ENCODE measurements at regions not wholly inside any gene's neighbourhood (a gene's known extent, or its start where the extent isn't known, plus 50 kb on each side); places are given as distances from the start of the nearest gene placed in this dataset.

DNA sequence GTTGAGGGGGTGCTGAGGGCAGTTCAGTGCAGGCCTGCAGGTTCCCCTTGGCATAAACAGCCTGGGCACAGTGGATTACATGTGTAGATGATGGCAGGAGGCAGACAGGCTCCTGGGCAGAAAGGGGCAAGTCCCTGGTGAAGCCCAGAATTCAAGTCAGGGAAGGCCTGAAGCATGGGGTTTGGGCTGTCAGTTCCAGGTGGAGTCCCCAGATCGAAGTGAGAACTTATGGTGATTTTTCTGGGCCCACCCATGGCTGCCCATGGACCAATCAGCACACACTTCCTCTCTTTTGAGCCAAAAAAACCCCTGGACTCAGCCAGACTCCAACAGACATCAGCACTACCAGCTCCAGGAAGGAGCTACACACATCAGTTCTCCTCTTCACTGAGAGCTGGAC lies 529.1 kb downstream of the PPARGC1A start:
- no peak for DNase-seq (ENCODE audit: low read depth in 4 of 4, low spot score in 3 of 4)

DNA sequence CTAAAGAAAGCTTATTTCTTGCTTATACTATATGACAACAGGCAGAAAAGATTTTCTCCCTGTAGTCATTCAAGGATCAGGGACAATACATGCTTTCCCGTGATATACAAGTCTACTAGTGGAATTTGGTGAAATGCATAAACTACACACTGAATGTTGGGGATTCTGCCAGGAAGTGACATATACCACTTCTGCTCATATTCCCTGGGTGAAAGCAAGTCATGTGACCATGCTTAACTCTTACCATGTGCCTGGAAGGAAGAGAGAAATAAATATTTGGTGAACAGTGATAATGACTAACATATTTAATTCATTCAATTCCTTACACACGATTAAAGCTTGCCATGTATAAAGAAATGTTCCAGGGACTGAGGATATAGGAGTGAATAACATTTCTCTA lies 534.6 kb downstream of the PPARGC1A start:
- no peak for DNase-seq (ENCODE audit: low read depth in 4 of 4, low spot score in 3 of 4)

DNA sequence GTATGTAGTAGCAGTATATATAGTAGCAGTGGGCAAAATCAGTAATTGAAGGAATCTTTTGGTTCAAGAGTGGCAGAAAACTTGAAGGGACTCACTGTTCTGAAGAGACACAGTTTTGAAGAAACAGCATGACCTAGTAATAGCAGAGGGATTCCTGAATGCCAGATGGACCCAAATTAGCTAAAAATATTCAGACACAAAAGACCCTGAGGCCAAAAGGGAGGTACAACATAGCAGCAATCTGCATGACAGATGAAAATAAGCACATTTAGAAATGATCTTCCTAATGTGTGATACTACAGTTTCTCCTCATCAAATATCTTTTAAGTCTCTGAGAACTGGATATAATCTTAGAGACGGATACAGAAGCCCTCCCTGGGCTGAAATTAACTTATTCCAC lies 536.6 kb downstream of the PPARGC1A start:
- DNase-seq (ENCODE audit: low read depth in 4 of 4, low spot score in 3 of 4): no peak

DNA sequence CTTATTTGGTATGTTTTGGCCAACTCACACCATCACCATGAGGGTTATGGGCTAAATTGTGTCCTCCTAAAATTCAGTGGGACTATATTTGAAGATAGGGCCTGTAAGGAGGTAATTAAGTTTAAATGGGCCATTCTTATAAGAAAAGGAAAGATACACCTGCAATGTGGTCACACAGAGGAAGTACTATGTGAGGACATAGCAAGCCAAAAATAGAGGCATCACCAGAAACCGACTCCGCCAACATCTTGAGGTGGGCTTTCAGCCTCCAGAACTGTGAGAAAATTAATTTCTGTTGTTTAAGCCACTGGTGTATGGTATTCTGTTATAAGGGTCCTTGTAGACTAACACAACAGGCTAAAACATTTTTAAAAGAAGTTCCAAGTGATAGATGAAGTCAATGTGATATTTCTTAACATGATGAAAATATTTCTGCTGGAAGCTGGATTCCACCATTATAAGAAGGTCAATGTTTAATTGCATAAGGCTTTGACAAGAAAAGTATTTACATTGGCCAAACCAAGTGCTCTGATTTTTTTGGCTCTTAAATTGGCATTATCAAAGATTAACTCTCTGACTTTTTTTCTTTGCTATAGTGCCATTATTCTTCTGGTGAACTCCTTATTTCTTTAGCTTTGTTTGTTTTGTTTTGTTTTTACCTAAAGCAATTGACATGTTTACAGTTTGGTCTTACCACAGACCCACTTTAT lies 540.9 kb downstream of the PPARGC1A start:
- no peak for DNase-seq (ENCODE audit: low read depth in 4 of 4, low spot score in 3 of 4)

DNA sequence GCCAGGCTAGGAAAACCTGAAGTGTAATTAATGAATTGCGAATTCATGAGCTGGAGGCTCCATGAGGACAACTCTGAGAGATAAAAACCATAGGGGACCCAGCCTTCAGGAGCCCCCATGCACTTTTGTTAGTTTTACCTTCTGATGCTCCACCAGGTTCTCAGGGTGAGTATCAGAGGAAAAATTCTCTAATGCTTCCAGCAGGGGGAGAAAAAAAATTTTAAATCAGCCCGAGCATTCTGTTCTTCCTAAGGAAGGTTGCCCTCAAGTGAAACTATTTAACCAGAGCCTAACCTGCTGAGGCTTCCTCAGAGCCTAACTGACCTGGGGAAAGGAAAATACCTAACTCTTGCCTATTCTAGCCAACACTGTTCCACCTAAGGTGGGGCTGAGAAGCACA lies 552.6 kb downstream of the PPARGC1A start:
- no peak for DNase-seq (ENCODE audit: low read depth in 4 of 4, low spot score in 3 of 4)

DNA sequence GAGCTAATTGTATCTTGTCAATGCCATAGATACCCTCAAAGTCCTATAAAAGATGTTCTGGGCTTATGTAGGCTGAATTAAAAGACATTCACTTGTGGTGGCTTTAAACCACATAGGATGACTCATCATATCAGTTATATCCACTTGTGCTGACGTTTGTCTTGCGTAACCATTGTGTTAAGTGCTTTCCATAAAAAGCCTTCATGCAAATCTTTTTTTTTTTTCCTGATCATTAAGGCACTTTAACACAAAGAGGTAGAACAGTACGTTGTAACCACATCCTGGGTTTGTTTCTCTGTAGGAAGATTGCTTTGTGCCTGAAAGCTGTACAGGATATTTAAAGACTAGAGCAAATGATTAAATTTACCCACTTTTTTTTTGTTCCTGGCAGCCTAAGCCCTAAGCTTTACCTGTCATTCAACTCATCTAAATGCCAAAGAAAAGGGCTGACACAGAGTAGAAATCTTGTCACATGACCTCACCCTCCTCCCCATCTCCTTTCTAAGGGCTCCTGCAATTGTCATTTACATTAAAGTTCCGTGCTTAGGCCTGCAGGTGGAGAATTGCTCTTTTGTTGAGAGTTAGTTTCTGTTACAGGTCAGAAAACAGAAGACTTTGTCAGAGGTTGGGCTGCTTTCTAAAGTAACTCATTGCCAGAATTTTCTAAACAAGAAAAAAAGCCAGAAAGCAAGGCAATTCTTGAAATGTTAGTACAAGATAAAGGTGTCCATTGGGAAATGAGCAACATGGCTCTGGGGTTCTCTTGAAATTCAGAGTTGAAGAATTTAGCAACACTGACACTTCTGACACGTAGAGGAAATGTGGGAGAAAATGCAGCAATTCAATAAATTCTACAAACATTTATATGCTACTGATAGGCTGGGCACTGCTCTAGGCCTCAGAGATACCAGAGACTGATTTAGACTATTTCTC lies 555.6 kb downstream of the PPARGC1A start:
- DNase-seq (ENCODE audit: low read depth in 4 of 4, low spot score in 3 of 4): peak in 1 of 4 donors; percentile 18

DNA sequence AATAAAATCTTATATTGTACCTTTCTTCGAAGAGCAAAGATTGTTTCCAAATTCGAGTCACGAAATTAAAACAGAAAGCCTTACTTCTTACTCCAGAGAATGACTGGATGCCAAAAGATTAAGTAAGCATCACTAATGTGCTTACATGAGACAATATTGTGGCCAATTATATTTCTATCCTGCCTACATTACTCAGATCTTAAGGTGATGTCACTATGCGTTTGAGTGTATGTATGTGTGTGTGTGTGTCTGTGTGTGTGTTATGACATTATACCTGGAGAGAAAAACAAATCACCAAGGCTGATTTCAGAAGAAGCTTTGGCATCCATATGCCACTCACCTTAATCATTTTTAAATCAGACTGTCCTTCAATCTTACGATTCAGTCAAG lies 556.3 kb downstream of the PPARGC1A start:
- no peak for DNase-seq (ENCODE audit: low read depth in 4 of 4, low spot score in 3 of 4)

DNA sequence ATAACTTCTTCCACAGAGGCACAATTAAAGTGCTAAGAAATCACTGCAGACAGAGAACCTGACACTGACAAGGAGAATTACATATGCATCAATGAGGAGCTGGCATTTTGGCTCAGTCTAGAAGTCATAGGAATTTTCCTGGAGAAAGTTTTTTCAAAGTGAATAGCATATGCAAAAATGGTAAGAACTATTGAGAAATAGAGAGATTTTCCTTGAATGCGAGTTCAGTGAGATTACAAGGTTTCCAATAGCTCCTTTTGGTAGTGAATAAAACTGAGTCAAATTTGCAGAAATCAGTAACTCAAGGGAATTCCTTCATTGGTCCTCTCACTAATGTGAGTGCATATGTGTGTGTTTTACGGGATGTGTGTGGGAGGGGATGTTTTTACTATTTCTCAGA lies 557.5 kb downstream of the PPARGC1A start:
- DNase-seq (ENCODE audit: low read depth in 4 of 4, low spot score in 3 of 4): no peak

DNA sequence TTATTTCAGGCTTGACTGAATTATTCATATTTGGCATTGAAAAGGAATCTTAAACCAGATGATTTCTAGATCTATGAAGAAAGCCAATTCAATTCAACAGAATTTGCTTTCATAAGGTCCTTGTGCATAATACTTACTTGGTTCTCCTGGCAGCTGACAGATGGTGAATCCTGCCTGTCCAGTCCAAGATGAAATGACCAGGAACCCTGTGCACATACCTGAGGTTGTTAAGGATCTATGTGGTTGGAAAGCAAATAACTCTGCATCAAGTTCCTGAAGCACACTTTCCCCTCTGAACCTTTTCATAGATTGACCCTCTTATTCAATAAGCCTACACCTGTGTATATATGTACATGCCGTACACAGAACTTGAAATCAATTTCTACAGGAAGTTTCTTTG lies 562.7 kb downstream of the PPARGC1A start:
- no peak for DNase-seq (ENCODE audit: low read depth in 4 of 4, low spot score in 3 of 4)

DNA sequence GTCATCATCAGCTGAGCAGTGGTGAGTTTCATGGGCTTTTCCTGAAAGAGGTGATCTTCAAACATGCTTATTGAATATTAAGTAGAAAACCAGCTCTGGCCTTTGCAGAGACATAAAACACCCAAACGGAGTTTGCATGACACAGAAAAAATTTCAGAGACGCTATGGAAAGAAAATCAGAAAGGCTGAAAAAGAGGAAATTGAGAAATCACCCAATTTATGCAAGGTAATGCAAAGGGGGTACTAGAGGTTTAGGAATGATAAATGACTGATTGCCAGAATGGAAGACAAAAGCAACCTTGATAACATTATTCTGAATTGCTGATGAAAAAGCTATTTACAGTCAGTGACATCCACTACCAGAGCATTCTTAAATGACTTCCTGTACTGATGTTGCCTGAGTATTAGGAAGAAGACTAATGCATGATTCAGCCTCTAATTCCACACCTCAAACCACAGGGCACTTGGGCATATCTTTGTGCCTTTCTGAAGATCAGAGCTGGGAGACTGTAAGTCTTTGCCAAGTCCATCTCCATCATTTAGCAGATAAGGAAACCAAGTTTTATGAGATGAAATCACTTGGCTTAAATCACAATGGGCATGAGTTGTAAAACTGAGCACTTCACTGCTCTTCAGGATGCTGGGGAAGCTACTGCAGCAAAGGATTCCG lies 565.7 kb downstream of the PPARGC1A start:
- DNase-seq (ENCODE audit: low read depth in 4 of 4, low spot score in 3 of 4): no peak

DNA sequence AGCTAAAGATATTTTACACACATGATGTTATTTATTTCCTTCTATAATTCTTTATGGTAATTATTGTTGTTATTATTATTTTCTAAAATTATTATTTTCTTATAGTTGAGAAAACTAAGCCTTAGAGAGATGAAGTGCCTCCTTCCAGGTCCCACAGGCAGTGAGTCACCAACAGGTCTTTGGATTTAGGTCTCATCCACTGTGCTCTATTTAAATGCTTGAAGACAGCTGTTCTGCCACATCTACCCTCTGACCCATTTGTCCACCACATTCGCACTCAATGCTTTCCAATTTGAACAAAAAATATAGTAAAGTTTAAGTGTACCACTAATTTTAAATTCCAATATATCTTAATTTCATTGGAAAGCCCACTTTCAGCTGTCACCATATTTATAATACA lies 566.4 kb downstream of the PPARGC1A start:
- no peak for DNase-seq (ENCODE audit: low read depth in 4 of 4, low spot score in 3 of 4)

DNA sequence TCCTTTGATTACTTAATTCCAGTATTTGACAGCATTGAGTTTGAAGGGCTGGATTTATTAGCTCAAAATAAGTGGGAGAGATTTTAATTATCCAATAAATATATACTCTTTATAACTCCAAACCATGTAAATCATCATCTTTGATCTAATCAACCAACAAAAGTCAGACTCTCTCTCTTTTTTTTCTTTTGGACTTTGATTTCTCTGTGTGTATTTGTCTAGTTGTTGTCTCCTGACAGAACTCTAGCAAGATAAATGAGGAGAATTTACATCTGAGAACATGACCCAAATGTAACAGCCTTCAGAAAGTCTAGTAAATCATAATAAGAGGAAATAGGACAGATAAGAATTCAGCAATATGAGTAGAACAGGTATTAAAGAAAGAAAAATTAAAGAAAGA lies 567.1 kb downstream of the PPARGC1A start:
- no peak for DNase-seq (ENCODE audit: low read depth in 4 of 4, low spot score in 3 of 4)

DNA sequence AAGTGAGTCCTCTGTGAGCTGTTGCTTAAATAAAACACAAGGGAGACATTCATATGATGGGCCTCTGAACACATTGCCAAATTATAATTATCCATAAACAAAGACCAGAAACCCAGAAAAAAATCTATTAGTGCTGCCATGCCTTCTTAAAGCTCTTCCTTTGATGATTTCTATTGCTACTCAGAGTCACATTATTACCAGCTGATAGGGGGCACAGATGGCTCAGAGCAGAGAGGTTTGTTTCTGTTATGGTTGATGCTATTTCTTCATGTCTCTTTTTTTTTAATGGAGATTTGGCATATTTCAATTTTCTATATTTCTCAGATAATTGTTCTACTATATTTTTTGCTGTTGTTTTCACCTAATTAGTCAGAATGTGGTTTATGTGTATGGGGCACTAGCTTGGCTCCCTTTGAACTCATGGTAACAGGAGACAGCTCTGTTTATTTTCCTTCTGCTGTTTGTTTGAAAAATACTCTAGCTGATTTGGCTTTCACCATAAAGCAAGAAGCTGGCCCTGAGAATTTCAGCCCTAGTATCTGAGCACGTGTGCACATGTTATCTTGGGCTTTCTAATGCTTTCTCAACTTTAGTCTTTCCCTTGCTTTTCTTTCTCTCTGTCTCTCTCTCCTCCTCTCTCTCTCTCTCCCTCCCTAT lies 568.8 kb downstream of the PPARGC1A start:
- no peak for DNase-seq (ENCODE audit: low read depth in 4 of 4, low spot score in 3 of 4)

DNA sequence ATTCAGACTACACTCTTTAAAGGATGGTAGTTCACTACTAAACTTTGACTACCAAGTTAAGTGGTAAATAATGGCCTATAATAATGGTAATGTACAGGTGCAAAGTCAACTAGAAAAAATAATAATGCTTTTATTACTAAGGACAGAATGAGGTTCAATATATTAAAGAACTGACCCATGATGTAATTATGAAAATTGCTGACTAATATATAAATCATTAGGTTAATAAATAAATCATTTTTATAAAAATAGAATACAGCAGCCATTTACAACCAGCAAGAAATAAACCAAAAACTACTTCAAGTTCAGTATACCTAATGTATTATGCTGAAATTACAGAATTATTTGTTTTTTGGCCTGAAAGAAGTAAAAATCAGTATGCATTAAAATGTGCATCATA lies 577.2 kb downstream of the PPARGC1A start:
- DNase-seq (ENCODE audit: low read depth in 4 of 4, low spot score in 3 of 4): no peak

DNA sequence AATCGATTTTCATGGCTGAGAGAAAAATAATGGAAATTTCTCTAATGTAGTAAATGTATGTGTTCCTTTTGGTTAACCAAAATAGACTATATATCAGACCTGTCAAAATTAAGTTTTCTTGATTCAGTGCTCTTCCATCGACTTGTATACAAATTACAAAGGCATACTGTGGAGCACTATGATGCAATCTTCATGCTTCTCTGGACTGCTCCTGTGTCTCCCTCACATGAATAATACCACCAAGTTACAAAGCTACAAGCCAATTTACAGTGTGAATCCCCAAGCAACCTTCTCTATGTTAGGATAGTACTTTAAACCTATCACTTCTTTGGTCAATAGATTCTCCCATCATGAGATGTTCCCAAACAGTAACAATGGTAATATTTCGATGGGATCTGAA lies 577.9 kb downstream of the PPARGC1A start:
- no peak for DNase-seq (ENCODE audit: low read depth in 4 of 4, low spot score in 3 of 4)

DNA sequence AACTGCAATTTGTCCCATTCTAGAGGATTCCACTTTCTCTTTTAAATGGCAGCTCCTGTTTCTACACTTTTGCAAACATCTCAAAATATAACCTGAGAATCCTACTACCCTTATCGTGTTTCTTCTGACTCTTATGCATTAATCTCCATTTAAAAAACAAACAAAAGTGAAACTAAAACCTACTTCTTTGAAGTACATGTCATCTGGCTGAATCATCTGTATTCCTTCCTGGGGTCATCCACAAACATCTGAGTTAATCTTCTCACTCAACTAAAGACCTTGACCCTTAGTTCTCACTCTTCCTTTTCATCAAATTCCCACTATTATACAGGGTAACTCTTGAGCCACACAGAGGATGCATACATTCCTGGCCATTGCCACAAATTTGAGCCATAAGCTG lies 584.8 kb downstream of the PPARGC1A start:
- DNase-seq (ENCODE audit: low read depth in 4 of 4, low spot score in 3 of 4): no peak

DNA sequence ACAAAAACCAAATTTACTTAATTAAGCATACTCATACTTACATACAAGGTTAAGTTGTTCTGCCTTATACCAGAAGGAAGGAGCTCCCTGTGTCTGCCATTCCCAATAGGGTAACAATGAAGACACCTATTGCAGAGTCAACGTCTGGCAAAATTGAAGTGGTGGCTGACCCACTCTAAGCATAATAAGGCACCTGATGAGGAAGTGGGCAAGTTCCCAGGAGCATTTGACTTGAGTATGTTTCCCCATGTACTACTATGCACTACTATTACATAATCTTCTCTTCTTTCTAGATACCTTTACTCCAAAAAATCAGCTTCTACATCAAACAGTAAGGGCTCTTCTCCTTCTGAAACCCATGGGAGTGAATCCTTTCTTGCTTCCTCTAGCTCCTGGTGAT lies 591.5 kb downstream of the PPARGC1A start:
- no peak for DNase-seq (ENCODE audit: low read depth in 4 of 4, low spot score in 3 of 4)

DNA sequence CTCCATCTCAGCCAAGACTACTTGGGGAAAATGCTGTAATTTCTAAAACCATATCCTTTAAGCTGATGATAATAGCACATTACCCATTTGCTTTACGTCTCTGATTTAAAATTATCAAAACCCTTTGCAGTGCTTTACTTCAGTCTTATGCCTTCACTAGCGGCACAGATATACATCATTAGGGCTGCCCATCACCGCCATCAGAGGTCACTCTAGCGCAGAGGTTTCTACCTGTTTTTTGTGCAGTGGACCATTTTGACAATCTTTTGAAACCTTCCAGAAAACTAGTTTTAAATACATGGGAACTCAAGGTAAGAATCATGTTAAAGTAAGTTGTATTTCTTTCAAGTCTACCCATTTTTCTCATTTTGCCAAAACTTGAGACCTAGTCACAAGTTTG lies 592.5 kb downstream of the PPARGC1A start:
- DNase-seq (ENCODE audit: low read depth in 4 of 4, low spot score in 3 of 4): no peak

DNA sequence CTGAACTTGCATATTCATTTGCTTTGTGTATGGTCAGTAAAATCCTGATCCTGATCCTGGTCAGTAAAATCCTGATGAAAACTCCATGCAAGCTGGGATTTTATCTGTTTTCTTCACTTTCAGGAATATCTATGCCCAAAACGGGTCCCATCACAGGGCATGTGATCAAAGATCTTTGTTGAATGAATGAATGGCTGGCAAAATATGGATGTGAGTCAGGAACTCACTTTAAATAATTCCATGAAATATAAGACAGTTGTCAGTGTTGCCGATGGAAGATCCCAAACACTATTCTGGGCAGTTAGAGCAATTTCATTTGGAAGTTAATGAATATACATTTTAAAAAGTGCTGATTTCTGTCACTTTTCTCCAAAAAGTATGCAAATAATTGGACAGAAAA lies 598.4 kb downstream of the GBA3 start:
- DNase-seq (ENCODE audit: low read depth in 4 of 4, low spot score in 3 of 4): no peak

DNA sequence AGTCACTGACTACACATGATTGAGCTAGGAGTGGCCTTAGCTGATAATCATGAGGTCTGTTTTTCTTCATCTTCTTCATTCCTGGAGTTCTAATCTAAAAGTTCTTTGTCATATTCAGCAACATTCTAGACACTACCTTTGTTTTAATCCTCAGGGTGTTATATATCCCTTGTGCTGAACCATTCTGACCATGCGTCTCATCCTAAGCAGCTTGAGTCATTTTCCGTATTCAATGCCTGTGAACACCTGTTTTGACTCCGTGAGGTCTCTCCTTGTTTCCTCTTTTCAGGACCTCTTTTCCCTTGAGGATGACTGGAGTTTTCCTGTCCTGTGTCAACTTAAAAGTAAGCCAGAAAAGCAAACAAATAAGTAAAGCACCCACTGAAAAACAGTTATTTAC lies 597.9 kb downstream of the GBA3 start:
- no peak for DNase-seq (ENCODE audit: low read depth in 4 of 4, low spot score in 3 of 4)

DNA sequence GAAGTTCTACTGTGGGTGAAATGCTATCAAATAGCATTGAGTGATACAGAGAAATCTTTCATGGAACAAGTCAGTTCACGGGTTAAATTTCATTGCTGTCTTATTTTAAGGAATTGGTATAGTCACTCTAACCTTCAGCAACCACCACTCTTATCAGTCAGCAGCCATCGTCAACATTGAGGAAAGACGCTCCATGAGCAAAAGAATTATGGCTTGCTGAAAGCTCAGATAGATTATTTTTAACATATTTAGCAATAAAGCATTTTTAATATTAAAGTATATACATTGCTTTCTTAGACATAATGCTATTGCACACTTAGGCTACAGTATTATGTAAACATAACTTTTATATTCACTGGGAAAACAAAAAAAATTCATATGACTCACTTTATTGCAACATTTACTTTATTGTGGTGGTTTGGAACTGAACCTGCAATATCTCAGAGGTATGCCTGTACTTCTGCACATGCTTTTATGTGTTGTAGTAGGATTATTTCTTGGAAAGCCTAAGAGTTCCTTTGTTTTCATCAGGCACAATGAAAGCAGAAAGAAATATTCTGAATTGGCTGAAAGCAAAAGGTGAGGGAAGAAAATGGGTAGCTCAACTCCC lies 586.7 kb downstream of the GBA3 start:
- DNase-seq (ENCODE audit: low read depth in 4 of 4, low spot score in 3 of 4): no peak
